Naive thymus-derived CD4-positive, alpha-beta T cell (primary cell): ENCODE measurements at regions not wholly inside any gene's neighbourhood (a gene's known extent, or its start where the extent isn't known, plus 50 kb on each side); places are given as distances from the start of the nearest gene placed in this dataset.

Experiments
- ATAC-seq: fragments of 150-1000 bp; cut with Tn5 transposase; 2 replicates; pipeline ENCODE4 v1.10.0; 2021; ENCODE audit warnings: mild to moderate bottlenecking, moderate library complexity
- CTCF ChIA-PET: fragments of 350-600 bp; sonication (Branson Sonifier 250); formaldehyde crosslinking; loops from one replicate; lab custom pipeline; 2021; ENCODE audit warnings: antibody characterized with exemption; lab: Charles Lee
- POLR2A ChIA-PET: fragments of 350-600 bp; sonication (Branson Sonifier 250); formaldehyde crosslinking; loops from one replicate; lab custom pipeline; 2021; ENCODE audit warnings: antibody characterized with exemption, inconsistent platforms; lab: Charles Lee
- DNase-seq, 9 donors: peaks; one replicate each; pipeline versions ENCODE4 v3.0.0 to v3.0.0-alpha.2; 2020 to 2022; ENCODE audit warnings: mixed read lengths in 1 of 9
- H3K27ac ChIP-seq: one replicate; pipeline ENCODE4 v1.7.0; 2013; ENCODE audit warnings: mild to moderate bottlenecking, low read depth, low read length, moderate library complexity
- H3K27me3 ChIP-seq, 2 donors: one replicate each; pipeline ENCODE4 v1.7.0; 2013; ENCODE audit warnings: low read length in 2 of 2, mild to moderate bottlenecking in 2 of 2, moderate library complexity in 2 of 2; ENCODE audit not compliant: control insufficient read depth in 2 of 2, insufficient read depth in 2 of 2
- H3K36me3 ChIP-seq, 3 experiments: 1 replicate in 2 of 3; 2 replicates in 1 of 3; pipeline ENCODE4 v1.7.0; 2013; ENCODE audit warnings: low read length in 3 of 3, mild to moderate bottlenecking in 3 of 3, moderate library complexity in 1 of 3; ENCODE audit not compliant: insufficient read depth in 3 of 3, control insufficient read depth in 2 of 3
- H3K4me1 ChIP-seq, 2 donors: one replicate each; pipeline ENCODE4 v1.7.0; 2013; ENCODE audit warnings: low read length in 2 of 2, mild to moderate bottlenecking in 2 of 2, moderate library complexity in 1 of 2; ENCODE audit not compliant: control insufficient read depth in 2 of 2, insufficient read depth in 2 of 2
- H3K4me3 ChIP-seq: 2 replicates; pipeline ENCODE4 v1.7.0; 2013; ENCODE audit warnings: mild to moderate bottlenecking, low read length
- H3K9me3 ChIP-seq, 3 experiments: 1 replicate in 2 of 3; 2 replicates in 1 of 3; pipeline ENCODE4 v1.7.0; 2013; ENCODE audit warnings: low read length in 3 of 3; ENCODE audit not compliant: control insufficient read depth in 2 of 3
- H3K27ac Mint-ChIP-seq, 9 donors: one replicate each; pipeline ENCODE4 v1.8.0; 2020 to 2022; ENCODE audit warnings: mixed read lengths in 9 of 9, mild to moderate bottlenecking in 8 of 9, moderate library complexity in 5 of 9, inconsistent platforms in 2 of 9
- H3K27me3 Mint-ChIP-seq, 5 donors: one replicate each; pipeline ENCODE4 v1.8.0; 2021 to 2022; ENCODE audit warnings: mixed read lengths in 5 of 5, mild to moderate bottlenecking in 1 of 5
- H3K36me3 Mint-ChIP-seq, 5 donors: one replicate each; pipeline ENCODE4 v1.8.0; 2020 to 2022; ENCODE audit warnings: mixed read lengths in 5 of 5, mild to moderate bottlenecking in 3 of 5, inconsistent platforms in 1 of 5
- H3K4me1 Mint-ChIP-seq, 7 donors: one replicate each; pipeline ENCODE4 v1.8.0; 2020 to 2022; ENCODE audit warnings: mixed read lengths in 7 of 7, mild to moderate bottlenecking in 3 of 7, inconsistent platforms in 1 of 7
- H3K4me3 Mint-ChIP-seq, 10 donors: one replicate each; pipeline ENCODE4 v1.8.0; 2020 to 2022; ENCODE audit warnings: mild to moderate bottlenecking in 10 of 10, mixed read lengths in 10 of 10, moderate library complexity in 6 of 10, inconsistent platforms in 2 of 10
- H3K9me3 Mint-ChIP-seq, 11 donors: one replicate each; pipeline ENCODE4 v1.8.0; 2020 to 2022; ENCODE audit warnings: mixed read lengths in 11 of 11, mild to moderate bottlenecking in 4 of 11, inconsistent platforms in 1 of 11, moderate library complexity in 1 of 11
- intact Hi-C, 2 donors: fragments of 100-400 bp; cut with micrococcal nuclease; formaldehyde crosslinking; loops; one replicate each; pipeline ENCODE4 v1.15.1; 2023

DNA sequence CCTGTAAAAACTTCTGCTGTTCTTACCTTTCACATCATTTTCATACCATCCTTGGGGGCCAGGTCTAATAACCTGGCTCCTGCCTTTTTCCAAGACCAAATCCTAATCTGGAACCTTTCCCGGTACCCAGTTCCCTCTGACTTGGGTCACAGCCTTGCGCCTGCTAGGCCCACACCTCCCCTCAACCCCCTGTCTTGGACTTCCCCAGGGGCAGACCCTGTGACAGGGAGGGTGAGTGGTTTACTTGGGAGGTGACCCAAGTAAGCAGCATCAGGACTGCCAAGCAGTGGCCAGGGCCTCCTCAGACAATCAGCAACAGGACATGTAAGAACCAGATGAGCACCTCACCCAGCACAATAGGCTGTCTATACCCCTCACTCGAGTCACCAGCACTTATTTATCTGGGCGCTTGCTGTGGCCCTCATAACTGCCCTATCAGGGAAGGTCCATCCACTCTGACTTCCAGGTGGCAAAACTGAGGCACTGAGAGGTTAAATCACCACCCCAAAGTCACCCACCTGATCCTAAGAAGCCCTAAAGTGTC is 124.7 kb downstream of the MATN1 start:
- no peaks in the 10 kb centered on the region for H3K27me3 ChIP-seq
- ChIA-PET POLR2A (no interaction called here), CTCF (no interaction called here)
- H3K4me1 Mint-ChIP-seq: no peaks in the 10 kb centered on the region
- H3K4me3 Mint-ChIP-seq: no peak overlapping the region
- H3K9me3 Mint-ChIP-seq: peaks cover 0 to 1% (median 0%) of the 10 kb centered on the region in 11 donors
- H3K27me3 Mint-ChIP-seq: peaks cover 6 to 26% (median 21%) of the 10 kb centered on the region in 5 donors
- H3K9me3 ChIP-seq: no peaks in the 10 kb centered on the region
- ATAC-seq: no peak
- H3K27ac Mint-ChIP-seq: no peak overlapping the region
- intact Hi-C loops: no loop called here
- no peak overlapping the region for H3K27ac ChIP-seq
- H3K36me3 ChIP-seq: no peaks in the 10 kb centered on the region
- DNase-seq: no peak
- H3K4me1 ChIP-seq: no peaks in the 10 kb centered on the region
- H3K36me3 Mint-ChIP-seq: no peaks in the 10 kb centered on the region
- no peak overlapping the region for H3K4me3 ChIP-seq

DNA sequence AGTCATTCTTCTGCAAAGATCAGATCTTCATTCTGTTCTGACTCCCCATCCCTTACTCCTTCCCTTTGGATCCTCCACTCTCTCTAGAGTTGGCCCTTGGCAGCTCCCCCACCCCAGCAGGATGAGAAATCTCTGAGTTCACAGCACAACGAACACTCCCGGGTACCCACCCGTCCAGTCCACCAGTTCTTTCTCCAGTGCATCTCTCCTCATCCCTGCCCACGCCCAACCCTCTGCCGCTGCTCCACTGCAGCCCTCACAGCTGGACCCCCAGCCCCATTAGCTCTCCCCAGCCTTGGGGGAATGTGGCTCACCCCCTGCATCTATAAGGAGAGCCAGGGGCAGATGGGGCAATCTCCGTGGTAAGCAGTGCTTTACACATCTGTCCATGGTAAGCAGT is 125.7 kb downstream of the MATN1 start:
- CTCF ChIA-PET: no interaction called here
- no peak overlapping the region for H3K27ac Mint-ChIP-seq
- Histone ChIP-seq H3K27ac (no peak overlapping the region), H3K4me3 (no peak overlapping the region), H3K9me3 (no peaks in the 10 kb centered on the region), H3K27me3 (no peaks in the 10 kb centered on the region), H3K4me1 (no peaks in the 10 kb centered on the region), H3K36me3 (no peaks in the 10 kb centered on the region)
- intact Hi-C loops: no loop called here
- no peaks in the 10 kb centered on the region for H3K4me1 Mint-ChIP-seq
- no peak overlapping the region for H3K4me3 Mint-ChIP-seq
- ATAC-seq: no peak
- H3K27me3 Mint-ChIP-seq: peaks cover 8 to 33% (median 29%) of the 10 kb centered on the region in 5 donors
- no peak for DNase-seq
- H3K36me3 Mint-ChIP-seq: no peaks in the 10 kb centered on the region
- peaks cover 0 to 3% (median 1%) of the 10 kb centered on the region in 11 donors for H3K9me3 Mint-ChIP-seq
- POLR2A ChIA-PET: no interaction called here

DNA sequence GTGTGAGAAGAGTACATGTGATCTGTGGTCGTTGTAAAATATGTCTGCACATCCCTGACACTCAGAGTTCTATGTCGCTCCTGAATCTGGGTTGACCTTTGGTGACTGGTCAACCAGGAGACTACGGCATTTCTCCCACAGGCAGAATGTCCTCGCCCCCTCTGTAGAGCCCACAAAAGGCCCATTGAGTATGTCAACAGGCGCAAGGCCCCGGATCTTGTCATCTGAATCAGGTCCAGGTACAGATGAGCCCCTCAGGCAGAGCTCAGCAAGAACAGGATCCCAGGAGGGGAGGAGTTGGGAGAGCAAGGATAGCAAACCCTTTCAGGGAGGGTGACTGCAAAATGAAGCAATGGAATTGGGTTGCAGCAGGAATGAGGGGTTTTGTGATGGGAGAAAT is 126.5 kb downstream of the MATN1 start:
- DNase-seq: no peak
- Histone ChIP-seq H3K9me3 (no peaks in the 10 kb centered on the region), H3K36me3 (no peaks in the 10 kb centered on the region), H3K4me3 (no peak overlapping the region), H3K27me3 (no peaks in the 10 kb centered on the region), H3K4me1 (no peaks in the 10 kb centered on the region), H3K27ac (no peak overlapping the region)
- POLR2A ChIA-PET: no interaction called here
- CTCF ChIA-PET: no interaction called here
- Mint-ChIP-seq H3K27ac (no peak overlapping the region), H3K9me3 (peaks cover 0 to 11% (median 5%) of the 10 kb centered on the region in 11 donors), H3K4me3 (no peak overlapping the region), H3K27me3 (peaks cover 14 to 37% (median 32%) of the 10 kb centered on the region in 5 donors), H3K4me1 (no peaks in the 10 kb centered on the region), H3K36me3 (no peaks in the 10 kb centered on the region)
- intact Hi-C loops: no loop called here
- ATAC-seq: no peak

DNA sequence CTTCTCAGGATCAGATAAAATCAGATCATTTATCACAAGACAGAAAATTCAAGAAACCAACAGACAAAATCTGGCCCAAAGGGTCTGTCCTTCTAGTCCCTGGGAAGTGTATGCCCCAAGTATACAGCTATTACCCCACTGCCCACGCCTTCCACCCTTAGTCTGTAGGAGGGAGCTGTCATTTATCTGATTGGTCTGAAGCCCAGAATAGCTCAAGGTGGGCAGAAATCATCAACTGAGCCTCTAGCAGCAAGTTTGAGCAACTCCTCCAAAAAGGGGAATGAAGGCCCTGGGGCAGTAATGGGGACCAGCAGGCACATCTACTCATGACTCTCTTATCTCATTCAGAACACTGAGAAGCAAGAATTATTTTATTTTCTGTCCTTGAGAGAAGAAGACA is 126.9 kb downstream of the MATN1 start:
- DNase-seq (no peak), ATAC-seq (no peak)
- Mint-ChIP-seq H3K27ac (no peak overlapping the region), H3K36me3 (no peaks in the 10 kb centered on the region), H3K4me3 (no peak overlapping the region), H3K9me3 (peaks cover 0 to 15% (median 5%) of the 10 kb centered on the region in 11 donors), H3K27me3 (peaks cover 17 to 41% (median 36%) of the 10 kb centered on the region in 5 donors), H3K4me1 (no peaks in the 10 kb centered on the region)
- Histone ChIP-seq H3K4me1 (no peaks in the 10 kb centered on the region), H3K9me3 (no peaks in the 10 kb centered on the region), H3K36me3 (no peaks in the 10 kb centered on the region), H3K4me3 (no peak overlapping the region), H3K27me3 (no peaks in the 10 kb centered on the region), H3K27ac (no peak overlapping the region)
- intact Hi-C loops: no loop called here
- ChIA-PET CTCF (no interaction called here), POLR2A (no interaction called here)

DNA sequence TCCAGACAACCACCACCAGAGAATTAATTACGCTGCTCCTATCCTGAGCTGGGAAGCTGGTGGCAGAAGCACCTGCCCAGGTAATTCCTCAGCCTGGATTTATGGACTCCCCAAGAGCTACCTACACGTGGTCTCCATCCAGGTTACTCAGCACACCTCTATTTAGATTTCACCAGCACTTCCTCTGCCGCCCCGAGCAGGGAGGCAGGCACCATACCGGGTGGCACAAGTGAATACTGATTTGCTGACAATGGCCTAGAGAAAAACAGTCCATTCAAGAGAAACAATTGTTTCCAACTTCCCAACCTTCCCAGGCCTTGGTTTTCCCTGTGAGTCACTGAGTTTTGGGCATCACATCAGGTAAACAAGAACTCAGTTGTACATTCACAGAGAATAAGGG is 134.3 kb downstream of the MATN1 start:
- no peaks in the 10 kb centered on the region for H3K36me3 ChIP-seq
- H3K9me3 ChIP-seq: no peaks in the 10 kb centered on the region
- H3K4me1 ChIP-seq: no peaks in the 10 kb centered on the region
- ATAC-seq: no peak
- Mint-ChIP-seq H3K9me3 (peaks cover 3 to 28% (median 8%) of the 10 kb centered on the region in 11 donors), H3K27ac (no peak overlapping the region), H3K36me3 (peaks cover 0 to 2% (median 0%) of the 10 kb centered on the region in 5 donors), H3K4me3 (no peak overlapping the region), H3K4me1 (no peaks in the 10 kb centered on the region), H3K27me3 (peaks cover 21 to 82% (median 67%) of the 10 kb centered on the region in 5 donors)
- CTCF ChIA-PET: no interaction called here
- H3K27me3 ChIP-seq: no peaks in the 10 kb centered on the region
- POLR2A ChIA-PET: no interaction called here
- intact Hi-C loops: no loop called here
- DNase-seq: no peak
- H3K27ac ChIP-seq: no peak overlapping the region
- H3K4me3 ChIP-seq: no peak overlapping the region

DNA sequence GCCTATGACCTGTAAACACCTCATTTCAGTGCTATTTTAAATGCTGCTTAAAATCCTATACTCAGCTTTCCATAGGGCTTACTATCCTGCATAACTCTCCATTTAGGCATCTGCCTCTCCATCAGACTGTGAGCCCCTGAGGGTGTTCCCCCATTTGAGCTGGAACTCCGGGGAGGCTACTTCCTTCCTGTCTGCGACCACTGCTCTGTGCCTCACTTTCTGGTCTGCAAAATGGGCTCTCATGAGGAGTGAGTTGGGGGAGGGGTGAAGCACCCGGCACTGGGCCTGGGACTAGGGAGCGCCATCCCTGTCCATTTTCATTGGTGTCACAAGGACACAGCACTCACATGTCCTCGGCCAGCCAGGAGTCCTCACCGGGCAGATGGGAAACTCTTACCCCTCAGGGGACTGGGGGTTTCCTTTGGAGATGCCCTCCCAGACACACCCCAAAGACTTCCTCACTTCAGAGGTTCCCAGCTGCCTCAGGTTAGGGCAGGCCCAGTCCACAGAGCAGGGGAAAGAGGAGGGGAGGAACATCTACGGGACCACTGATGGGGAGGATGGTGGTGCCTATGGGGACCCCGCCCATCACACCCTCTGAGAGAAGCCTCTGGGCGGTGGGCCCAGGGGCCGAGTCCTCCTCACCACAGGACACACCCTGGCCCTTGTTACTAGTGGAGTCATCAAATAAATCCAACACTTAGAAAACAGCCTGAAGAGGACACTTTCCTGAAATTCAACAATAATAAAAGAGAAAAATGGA is 134.9 kb downstream of the MATN1 start:
- POLR2A ChIA-PET: no interaction called here
- DNase-seq (no peak), ATAC-seq (no peak)
- peaks cover 0 to 5% (median 0%) of the 10 kb centered on the region in 5 donors for H3K36me3 Mint-ChIP-seq
- H3K27ac Mint-ChIP-seq: no peak overlapping the region
- Histone ChIP-seq H3K9me3 (no peaks in the 10 kb centered on the region), H3K27me3 (no peaks in the 10 kb centered on the region), H3K4me1 (no peaks in the 10 kb centered on the region), H3K4me3 (no peak overlapping the region), H3K36me3 (no peaks in the 10 kb centered on the region), H3K27ac (no peak overlapping the region)
- no peak overlapping the region for H3K4me3 Mint-ChIP-seq
- CTCF ChIA-PET: no interaction called here
- intact Hi-C loops: no loop called here
- H3K27me3 Mint-ChIP-seq: peaks cover 19 to 81% (median 61%) of the 10 kb centered on the region in 5 donors
- no peaks in the 10 kb centered on the region for H3K4me1 Mint-ChIP-seq
- H3K9me3 Mint-ChIP-seq: peaks cover 3 to 34% (median 11%) of the 10 kb centered on the region in 11 donors

DNA sequence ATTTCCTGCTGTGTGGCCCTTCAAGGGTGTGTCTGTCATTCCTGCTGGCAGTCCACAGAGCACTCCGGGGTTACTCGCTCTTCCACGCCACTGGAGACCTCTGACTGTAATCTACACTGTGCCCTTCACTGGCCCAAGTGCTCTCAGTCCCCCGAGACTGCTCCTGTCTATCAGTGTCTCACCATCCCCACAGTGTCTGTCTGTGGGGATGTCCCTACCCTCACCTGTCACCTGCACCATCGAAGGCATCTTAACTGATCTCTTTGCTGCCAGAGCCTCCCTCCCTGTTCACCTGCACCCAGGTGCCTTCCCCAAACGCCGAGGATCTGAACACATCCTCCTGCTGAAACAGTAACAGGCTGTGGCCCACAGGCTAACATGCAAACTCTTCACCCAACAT is 136.7 kb downstream of the MATN1 start:
- Mint-ChIP-seq H3K4me1 (no peaks in the 10 kb centered on the region), H3K36me3 (peaks cover 0 to 5% (median 0%) of the 10 kb centered on the region in 5 donors), H3K4me3 (no peak overlapping the region), H3K9me3 (peaks cover 4 to 34% (median 15%) of the 10 kb centered on the region in 11 donors), H3K27me3 (peaks cover 10 to 79% (median 62%) of the 10 kb centered on the region in 5 donors), H3K27ac (peak overlapping the region in 1 of 9 donors; percentile 14)
- DNase-seq (no peak), ATAC-seq (no peak)
- Histone ChIP-seq H3K36me3 (no peaks in the 10 kb centered on the region), H3K9me3 (no peaks in the 10 kb centered on the region), H3K4me3 (no peak overlapping the region), H3K27me3 (no peaks in the 10 kb centered on the region), H3K27ac (no peak overlapping the region), H3K4me1 (no peaks in the 10 kb centered on the region)
- CTCF ChIA-PET: no interaction called here
- intact Hi-C loops: no loop called here
- POLR2A ChIA-PET: no interaction called here
